HCT116 (cell line): ENCODE measurements at regions not wholly inside any gene's neighbourhood (a gene's known extent, or its start where the extent isn't known, plus 50 kb on each side); places are given as distances from the start of the nearest gene placed in this dataset.
"Not testable (repeated sequence)": the region's sequence is repeated elsewhere in the genome, so short reads cannot be mapped to it uniquely, and the experiment has no call there.

Experiments
- EZH2 ChIP-seq: fragments of 200-600 bp; sonication (generic); IDR thresholded peaks from 2 replicates; pipeline ENCODE4 v1.6.1; 2017; ENCODE audit warnings: antibody characterized with exemption, mixed run types
- POLR2A ChIP-seq: IDR thresholded peaks from 2 replicates; pipeline ENCODE4 v1.7.0; 2011; ENCODE audit warnings: borderline replicate concordance; ENCODE audit not compliant: insufficient read depth, insufficient read length; ENCODE audit errors: extremely low read depth
- SP1 ChIP-seq: IDR thresholded peaks from 2 replicates; pipeline ENCODE4 v1.6.1; 2012; ENCODE audit warnings: low read depth
- ZFX ChIP-seq: fragments of 450-650 bp; IDR thresholded peaks from 2 replicates; pipeline ENCODE4 v1.6.1; 2017
- TF ChIP-seq, protein P1 (sequence below), 3 experiments: fragments of 200-600 bp in 1 of 3; sonication (generic) in 1 of 3; IDR thresholded peaks in 2 of 3; conservative IDR thresholded peaks in 1 of 3; 2 replicates each; pipeline ENCODE4 v1.5.1; 2012 to 2017; ENCODE audit warnings: low read depth in 2 of 3, low read length in 2 of 3, antibody characterized with exemption in 1 of 3, borderline replicate concordance in 1 of 3, control low read depth in 1 of 3, mild to moderate bottlenecking in 1 of 3, mixed read lengths in 1 of 3, mixed run types in 1 of 3, moderate library complexity in 1 of 3; ENCODE audit not compliant: insufficient read depth in 1 of 3

DNA sequence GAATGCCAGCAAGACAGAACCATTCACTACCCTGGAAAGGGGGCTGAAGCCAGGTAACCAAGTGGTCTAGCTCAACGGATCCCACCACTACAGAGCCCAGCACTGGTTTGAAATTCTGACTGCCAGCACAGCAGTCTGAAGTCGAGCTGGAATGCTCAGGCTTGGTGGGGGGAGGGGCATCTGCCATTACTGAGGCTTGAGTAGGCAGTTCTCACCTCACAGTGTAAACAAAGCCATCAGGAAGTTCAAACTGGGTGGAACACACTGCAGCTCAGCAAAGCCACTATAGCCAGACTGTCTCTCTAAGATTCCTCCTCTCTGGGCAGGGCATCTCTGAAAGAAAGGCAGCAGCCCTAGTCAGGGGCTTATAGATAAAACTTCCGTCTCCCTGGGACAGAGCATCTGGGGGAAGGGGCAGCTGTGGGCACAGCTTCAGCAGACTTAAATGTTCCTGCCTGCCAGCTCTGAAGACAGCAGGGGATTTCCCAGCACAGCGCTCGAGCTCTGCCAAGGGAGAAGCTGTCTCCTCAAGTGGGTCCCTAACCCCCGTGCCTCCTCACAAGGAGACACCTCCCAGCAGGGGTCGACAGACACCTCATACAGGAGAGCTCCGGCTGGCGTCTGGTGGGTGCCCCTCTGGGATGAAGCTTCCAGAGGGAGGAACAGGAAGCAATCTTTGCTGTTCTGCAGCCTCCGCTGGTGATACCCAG is 188.1 kb upstream of the EDNRA start:
- TF ChIP-seq, protein P1, sequence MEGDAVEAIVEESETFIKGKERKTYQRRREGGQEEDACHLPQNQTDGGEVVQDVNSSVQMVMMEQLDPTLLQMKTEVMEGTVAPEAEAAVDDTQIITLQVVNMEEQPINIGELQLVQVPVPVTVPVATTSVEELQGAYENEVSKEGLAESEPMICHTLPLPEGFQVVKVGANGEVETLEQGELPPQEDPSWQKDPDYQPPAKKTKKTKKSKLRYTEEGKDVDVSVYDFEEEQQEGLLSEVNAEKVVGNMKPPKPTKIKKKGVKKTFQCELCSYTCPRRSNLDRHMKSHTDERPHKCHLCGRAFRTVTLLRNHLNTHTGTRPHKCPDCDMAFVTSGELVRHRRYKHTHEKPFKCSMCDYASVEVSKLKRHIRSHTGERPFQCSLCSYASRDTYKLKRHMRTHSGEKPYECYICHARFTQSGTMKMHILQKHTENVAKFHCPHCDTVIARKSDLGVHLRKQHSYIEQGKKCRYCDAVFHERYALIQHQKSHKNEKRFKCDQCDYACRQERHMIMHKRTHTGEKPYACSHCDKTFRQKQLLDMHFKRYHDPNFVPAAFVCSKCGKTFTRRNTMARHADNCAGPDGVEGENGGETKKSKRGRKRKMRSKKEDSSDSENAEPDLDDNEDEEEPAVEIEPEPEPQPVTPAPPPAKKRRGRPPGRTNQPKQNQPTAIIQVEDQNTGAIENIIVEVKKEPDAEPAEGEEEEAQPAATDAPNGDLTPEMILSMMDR (IDR thresholded peaks at IDR 0.05 in 2 of 3, conservative IDR thresholded peaks at IDR 0.05 in 1 of 3; ENCODE audit: borderline replicate concordance in 1 of 3, insufficient read depth in 1 of 3, low read depth in 2 of 3, low read length in 2 of 3), result not testable (repeated sequence)
- TF ChIP-seq SP1, ZFX, POLR2A, EZH2: not testable (repeated sequence)
